ENCODE measurements at regions not wholly inside any gene's neighbourhood (a gene's known extent, or its start where the extent isn't known, plus 50 kb on each side); places are given as distances from the start of the nearest gene placed in this dataset.

DNA sequence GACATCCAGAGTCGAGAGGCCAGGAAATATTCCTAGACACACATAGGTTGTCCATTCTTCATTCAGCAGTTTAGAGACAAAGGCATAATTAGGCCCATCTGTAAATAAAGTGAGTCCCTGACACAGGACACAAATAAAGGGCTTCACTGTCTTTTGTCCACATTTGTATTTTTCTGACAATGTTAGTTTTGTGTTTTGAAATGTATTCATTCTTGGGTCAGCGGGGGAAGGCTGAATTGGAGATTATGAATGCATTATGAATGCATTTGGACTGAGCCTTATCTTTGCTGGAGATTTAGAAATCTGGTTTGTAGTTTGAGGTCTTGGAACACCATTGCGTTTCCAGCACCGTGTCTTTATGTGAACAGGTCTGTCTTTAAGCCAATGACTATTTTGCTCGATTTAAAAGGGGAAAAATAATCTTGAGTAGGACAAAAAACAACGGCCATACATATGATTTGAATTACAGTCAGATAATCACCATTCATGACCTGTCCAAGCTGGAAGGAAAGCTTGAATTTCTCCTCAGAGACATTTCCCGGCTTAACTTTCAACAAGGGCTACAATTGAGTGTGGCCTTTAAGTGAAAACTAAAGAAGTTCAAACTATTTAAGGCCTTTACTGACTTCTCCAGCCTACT lies 334.8 kb downstream of the WDR11 start:
- Histone ChIP-seq H3K9me3 (no peaks in the 10 kb centered on the region), H3K36me3 (no peaks in the 10 kb centered on the region), H3K4me1 (no peaks in the 10 kb centered on the region), H3K4me3 (no peak overlapping the region), H3K27ac (no peak overlapping the region), H3K27me3 (no peaks in the 10 kb centered on the region)
- DNase-seq (no peak), FAIRE-seq (no peak), ATAC-seq (no peak)
- TF ChIP-seq, protein P1, sequence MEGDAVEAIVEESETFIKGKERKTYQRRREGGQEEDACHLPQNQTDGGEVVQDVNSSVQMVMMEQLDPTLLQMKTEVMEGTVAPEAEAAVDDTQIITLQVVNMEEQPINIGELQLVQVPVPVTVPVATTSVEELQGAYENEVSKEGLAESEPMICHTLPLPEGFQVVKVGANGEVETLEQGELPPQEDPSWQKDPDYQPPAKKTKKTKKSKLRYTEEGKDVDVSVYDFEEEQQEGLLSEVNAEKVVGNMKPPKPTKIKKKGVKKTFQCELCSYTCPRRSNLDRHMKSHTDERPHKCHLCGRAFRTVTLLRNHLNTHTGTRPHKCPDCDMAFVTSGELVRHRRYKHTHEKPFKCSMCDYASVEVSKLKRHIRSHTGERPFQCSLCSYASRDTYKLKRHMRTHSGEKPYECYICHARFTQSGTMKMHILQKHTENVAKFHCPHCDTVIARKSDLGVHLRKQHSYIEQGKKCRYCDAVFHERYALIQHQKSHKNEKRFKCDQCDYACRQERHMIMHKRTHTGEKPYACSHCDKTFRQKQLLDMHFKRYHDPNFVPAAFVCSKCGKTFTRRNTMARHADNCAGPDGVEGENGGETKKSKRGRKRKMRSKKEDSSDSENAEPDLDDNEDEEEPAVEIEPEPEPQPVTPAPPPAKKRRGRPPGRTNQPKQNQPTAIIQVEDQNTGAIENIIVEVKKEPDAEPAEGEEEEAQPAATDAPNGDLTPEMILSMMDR (IDR thresholded peaks at IDR 0.05), result no peak
- intact Hi-C loops (cut with DNase I), result no loop called here
- WGBS, 2 donors, result 72 to 78% methylated on average over 7 of the region's 7 CpGs

DNA sequence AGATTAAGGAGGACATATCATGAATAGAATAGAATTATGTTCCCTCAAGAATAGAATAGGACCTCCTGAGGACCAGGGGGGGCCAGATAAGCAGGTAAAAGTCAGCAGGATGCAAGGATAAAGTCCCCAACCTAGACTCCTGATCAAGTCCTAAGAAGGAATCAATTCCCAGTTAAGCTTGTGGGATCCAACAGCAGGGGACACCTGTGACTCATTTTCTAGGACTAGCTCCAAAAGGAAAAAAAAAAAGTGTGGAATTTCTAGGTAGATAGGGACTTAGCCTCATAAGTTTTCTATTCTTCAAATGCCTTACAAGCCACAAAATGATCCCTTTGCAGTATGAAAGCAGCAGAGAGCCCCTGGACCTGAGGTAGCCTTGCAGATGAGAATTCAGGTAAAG lies 336.2 kb downstream of the WDR11 start:
- H3K36me3 ChIP-seq, result no peaks in the 10 kb centered on the region
- FAIRE-seq (no peak), ATAC-seq (no peak), DNase-seq (no peak)
- no peak overlapping the region for H3K27ac ChIP-seq
- no peaks in the 10 kb centered on the region for H3K4me1 ChIP-seq
- intact Hi-C loops (cut with DNase I), result no loop called here
- no peaks in the 10 kb centered on the region for H3K9me3 ChIP-seq
- TF ChIP-seq, protein P1 (IDR thresholded peaks at IDR 0.05), result no peak
- H3K4me3 ChIP-seq, result no peak overlapping the region
- H3K27me3 ChIP-seq, result no peaks in the 10 kb centered on the region

DNA sequence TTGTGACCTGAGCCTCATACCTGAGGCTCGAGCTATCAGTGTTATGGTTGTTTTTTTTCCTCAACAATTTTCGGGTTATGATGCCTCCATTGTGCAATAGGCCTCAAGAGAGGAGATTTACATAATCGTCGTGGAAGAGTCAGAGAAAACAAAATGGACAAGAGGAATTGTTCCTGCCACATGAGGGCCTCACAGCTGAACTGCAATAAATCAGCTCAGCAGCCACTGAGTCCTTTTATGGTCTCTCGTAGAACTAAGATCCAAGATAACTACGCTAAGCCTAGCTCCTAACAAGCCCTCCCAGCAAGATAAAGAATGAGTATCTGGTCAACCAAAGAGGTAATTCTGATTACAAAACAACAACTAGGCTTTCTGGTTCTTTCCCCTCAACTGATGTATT lies 336.8 kb downstream of the WDR11 start:
- ATAC-seq, result peak in 1 of 4 donors; percentile 22
- intact Hi-C loops (cut with DNase I), result no loop called here
- Histone ChIP-seq H3K36me3 (no peaks in the 10 kb centered on the region), H3K27me3 (no peaks in the 10 kb centered on the region), H3K9me3 (no peaks in the 10 kb centered on the region), H3K4me3 (no peak overlapping the region), H3K4me1 (no peaks in the 10 kb centered on the region), H3K27ac (no peak overlapping the region)
- no peak for DNase-seq
- FAIRE-seq, result no peak
- TF ChIP-seq, protein P1 (IDR thresholded peaks at IDR 0.05), result no peak
- WGBS, 2 donors, result 41 to 43% methylated on average over 6 of the region's 6 CpGs

DNA sequence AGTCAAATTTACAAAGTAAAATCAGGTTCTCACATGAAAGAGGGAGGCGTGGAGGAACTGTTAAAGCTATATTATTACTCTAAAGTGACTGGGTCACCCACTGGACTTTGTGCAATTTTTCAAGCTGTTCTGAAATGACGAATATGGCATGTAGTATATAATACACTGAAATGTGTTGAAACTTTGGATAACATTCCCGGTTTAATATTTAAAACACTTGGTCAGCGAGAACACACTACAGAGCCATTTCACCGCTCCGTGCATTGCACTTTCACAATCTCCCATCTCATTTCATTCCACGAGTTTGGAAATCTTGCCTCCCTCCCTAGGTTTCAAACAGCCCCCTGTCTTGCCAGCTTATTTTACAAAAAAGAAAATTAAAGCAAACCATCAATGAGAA lies 337.9 kb downstream of the WDR11 start:
- ATAC-seq, result no peak
- Histone ChIP-seq H3K36me3 (no peaks in the 10 kb centered on the region), H3K27me3 (no peaks in the 10 kb centered on the region), H3K9me3 (no peaks in the 10 kb centered on the region), H3K27ac (no peak overlapping the region), H3K4me1 (no peaks in the 10 kb centered on the region), H3K4me3 (no peak overlapping the region)
- DNase-seq, result no peak
- 70 to 71% methylated on average over 7 of the region's 7 CpGs for WGBS, 2 donors
- TF ChIP-seq, protein P1 (IDR thresholded peaks at IDR 0.05), result no peak
- FAIRE-seq, result no peak
- intact Hi-C loops (cut with DNase I), result no loop called here

DNA sequence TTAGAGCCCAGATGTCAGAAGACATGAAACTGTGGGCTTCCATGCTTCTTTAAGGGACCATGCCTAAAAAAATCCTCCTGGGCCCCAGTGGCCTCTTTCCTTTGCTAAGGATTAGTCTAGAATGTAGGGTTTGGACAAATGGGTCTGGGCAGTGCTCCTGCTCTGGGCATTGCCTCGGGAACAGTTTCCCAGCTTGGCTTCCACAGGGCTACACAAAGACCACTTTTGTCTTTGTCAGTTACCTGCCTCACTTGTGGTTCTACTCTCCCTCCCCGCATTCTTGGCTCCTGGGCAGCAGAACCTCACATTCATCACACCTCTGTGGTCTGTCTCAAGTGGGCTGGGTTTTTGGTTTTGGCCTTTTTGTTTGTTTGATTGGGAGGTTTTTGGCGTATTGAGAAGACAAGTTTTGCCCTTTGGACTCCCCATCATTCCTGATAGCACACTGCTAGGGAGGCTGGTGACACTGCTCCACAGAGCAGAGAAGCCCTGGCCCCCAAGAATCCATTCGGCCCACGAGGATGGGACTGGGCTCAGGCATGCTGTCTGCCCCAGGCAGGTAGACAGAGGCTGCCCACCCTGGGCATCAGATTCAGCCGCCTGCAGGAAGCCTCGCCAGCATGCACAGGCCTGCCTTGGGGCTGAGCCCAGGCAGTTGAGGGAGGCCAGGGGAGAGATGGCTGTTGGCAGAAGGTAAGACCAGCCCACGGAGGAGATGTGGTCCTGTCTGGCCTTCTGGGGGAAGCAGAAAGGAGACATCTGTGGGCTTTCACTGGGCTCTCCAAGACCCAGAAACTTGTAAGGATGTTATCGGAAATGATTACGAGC lies 343.7 kb downstream of the WDR11 start:
- no peaks in the 10 kb centered on the region for H3K27me3 ChIP-seq
- TF ChIP-seq, protein P1 (IDR thresholded peaks at IDR 0.05), result no peak
- FAIRE-seq, result no peak
- H3K9me3 ChIP-seq, result no peaks in the 10 kb centered on the region
- ATAC-seq, result peak in 1 of 4 donors; percentile 28
- intact Hi-C loops (cut with DNase I), result no loop called here
- H3K4me3 ChIP-seq, result no peak overlapping the region
- WGBS, 2 donors, result 46 to 52% methylated on average over 10 of the region's 10 CpGs
- peak overlapping the region in 1 of 4 donors; percentile 26 for H3K27ac ChIP-seq
- H3K4me1 ChIP-seq, result no peaks in the 10 kb centered on the region
- H3K36me3 ChIP-seq, result no peaks in the 10 kb centered on the region
- DNase-seq, result peak in 1 of 6 donors; percentile 49
